GM10266 (cell line): ENCODE measurements at regions not wholly inside any gene's neighbourhood (a gene's known extent, or its start where the extent isn't known, plus 50 kb on each side); places are given as distances from the start of the nearest gene placed in this dataset.

ENCODE experiments used
- DNase-seq: peaks from one replicate; pipeline ENCODE4 v3.0.0; 2012; ENCODE audit errors: extremely low spot score
- TF ChIP-seq, protein P1 (sequence below): IDR thresholded peaks from 2 replicates; pipeline ENCODE4 v1.5.1; 2012; ENCODE audit warnings: mild to moderate bottlenecking, low read depth; ENCODE audit not compliant: control insufficient read depth, insufficient read depth; ENCODE audit errors: missing control alignments

- DNase-seq = no peak
- TF ChIP-seq, protein P1, sequence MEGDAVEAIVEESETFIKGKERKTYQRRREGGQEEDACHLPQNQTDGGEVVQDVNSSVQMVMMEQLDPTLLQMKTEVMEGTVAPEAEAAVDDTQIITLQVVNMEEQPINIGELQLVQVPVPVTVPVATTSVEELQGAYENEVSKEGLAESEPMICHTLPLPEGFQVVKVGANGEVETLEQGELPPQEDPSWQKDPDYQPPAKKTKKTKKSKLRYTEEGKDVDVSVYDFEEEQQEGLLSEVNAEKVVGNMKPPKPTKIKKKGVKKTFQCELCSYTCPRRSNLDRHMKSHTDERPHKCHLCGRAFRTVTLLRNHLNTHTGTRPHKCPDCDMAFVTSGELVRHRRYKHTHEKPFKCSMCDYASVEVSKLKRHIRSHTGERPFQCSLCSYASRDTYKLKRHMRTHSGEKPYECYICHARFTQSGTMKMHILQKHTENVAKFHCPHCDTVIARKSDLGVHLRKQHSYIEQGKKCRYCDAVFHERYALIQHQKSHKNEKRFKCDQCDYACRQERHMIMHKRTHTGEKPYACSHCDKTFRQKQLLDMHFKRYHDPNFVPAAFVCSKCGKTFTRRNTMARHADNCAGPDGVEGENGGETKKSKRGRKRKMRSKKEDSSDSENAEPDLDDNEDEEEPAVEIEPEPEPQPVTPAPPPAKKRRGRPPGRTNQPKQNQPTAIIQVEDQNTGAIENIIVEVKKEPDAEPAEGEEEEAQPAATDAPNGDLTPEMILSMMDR = no peak
These were observed 1471.8 kb upstream of the NUDT12 start for GRCh38 chr5:105034401-105034763.

DNA sequence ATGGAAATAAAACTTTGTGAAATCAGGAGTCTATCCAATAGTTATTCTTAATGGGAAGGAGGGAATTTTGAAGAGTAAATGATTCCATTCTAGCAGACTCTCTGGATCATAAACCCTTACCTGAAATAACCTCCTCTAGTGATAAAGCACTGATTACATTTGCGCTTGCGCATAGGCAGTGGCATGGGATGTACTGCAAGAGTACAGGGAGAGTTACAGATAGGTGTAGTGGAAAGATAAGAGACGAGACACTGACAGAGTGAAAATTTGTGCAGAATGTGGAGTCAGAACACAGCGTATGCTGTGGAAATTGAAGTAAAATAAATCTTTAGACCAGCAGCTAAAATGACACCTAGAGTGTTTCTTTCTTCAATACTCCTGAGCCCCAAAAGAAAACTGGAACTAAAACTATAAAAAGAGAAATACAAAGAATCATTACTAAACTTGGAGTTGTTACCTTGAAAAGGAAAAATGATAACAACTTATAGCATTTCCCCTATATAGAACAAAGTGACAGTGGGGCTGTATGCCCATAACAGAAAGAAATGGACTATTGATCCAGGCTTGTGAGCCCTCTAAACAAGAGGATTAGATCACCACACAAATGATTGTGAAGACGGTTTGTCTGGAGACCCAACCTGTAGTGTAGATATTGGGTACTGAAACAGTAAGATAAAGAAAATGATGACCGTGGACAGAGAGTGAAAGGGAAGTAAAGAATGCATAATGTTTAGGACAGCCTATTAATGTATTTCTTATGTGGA, 1471.2 kb upstream of the NUDT12 start:
- TF ChIP-seq, protein P1 = no peak
- no peak for DNase-seq

DNA sequence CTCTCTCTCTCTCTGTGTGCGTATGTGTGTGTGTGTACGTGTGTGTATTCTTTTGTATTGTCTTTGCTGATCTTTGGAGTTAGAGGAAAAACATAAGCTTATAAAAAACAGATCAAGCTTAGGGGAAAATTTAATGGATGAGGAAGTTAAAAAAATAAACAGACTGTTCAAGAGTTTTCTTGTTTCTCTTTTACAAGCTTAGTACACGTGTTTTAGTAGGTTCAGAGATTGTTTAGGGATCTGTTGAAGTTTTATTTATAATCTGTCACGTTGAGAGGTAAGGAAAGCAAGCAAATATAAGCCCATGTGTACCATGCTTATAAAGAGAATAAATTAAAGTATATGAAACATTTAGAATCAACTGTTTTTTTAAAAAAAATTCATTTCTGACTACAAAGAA, 1470.3 kb upstream of the NUDT12 start:
- no peak for DNase-seq

DNA sequence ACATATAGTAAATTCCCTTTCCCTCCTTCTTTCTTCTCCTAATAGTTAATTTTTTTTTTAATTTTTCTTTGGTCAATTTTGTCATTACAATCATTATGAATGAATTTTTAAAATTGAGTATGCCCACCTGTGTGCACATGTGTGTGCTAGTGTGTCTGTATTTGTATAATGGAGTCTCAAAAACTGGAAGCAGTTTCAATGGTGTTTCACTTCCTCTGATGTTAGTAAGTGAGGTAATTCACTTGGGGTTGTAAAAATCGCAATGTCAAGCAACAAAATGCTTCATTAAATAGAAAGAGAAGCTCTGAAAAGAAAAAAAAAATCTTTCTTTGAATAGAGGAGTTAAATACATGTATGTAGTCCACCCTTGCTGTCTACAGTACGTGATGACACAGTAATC, 1467.6 kb upstream of the NUDT12 start:
- TF ChIP-seq, protein P1 = no peak
- DNase-seq = no peak

More for the DNA sequence above, 1470.3 kb upstream of the NUDT12 start:
- TF ChIP-seq, protein P1 = no peak

DNA sequence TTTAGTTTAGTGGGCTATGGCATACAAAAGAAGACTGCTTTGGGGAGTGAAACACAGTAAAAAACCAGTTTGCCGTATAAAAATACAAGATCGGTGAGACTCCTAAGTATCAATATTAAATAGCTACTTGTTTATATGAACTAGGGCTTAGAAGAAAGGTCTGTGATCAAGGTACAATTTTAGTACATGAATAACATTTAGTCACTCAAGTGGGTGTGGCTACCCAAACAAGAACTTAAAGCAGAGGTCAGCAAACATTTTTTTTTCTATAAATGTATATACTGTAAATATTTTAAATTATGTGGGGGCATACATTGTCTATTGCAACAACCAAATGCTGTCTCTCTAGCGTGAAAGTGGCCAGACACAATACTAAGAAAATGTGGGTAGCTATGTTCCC, 1452.5 kb upstream of the NUDT12 start:
- no peak for DNase-seq
- TF ChIP-seq, protein P1 = no peak

GRCh38 chr5:104998572-104998971, 1436.0 kb upstream of the NUDT12 start:
- TF ChIP-seq, protein P1 = no peak
- DNase-seq = no peak

GRCh38 chr5:104998169-104998568, 1435.6 kb upstream of the NUDT12 start:
- TF ChIP-seq, protein P1 = no peak
- no peak for DNase-seq
